Loucy (cell line): ENCODE measurements at regions not wholly inside any gene's neighbourhood (a gene's known extent, or its start where the extent isn't known, plus 50 kb on each side); places are given as distances from the start of the nearest gene placed in this dataset.

ENCODE experiments used
- CTCF ChIP-seq: fragments of 200-600 bp; sonication (generic); conservative IDR thresholded peaks from 2 replicates; pipeline ENCODE4 v1.5.1; 2014; ENCODE audit warnings: mild to moderate bottlenecking, antibody characterized with exemption, low read length
- EZH2phosphoT487 ChIP-seq: fragments of 200-600 bp; IDR thresholded peaks from 2 replicates; pipeline ENCODE4 v1.6.1; 2018; ENCODE audit warnings: antibody characterized with exemption, mild to moderate bottlenecking, moderate library complexity, borderline replicate concordance

- no peak for TF ChIP-seq CTCF
- no peak for TF ChIP-seq EZH2phosphoT487
Measured at GRCh38 chr5:81852291-81853029, 101.6 kb upstream of the SSBP2 start.
